ENCODE measurements at regions not wholly inside any gene's neighbourhood (a gene's known extent, or its start where the extent isn't known, plus 50 kb on each side); places are given as distances from the start of the nearest gene placed in this dataset.

GRCh38 chr5:128644863-128645262 is 106.8 kb upstream of the FBN2 start:
- TF ChIP-seq, protein P1, sequence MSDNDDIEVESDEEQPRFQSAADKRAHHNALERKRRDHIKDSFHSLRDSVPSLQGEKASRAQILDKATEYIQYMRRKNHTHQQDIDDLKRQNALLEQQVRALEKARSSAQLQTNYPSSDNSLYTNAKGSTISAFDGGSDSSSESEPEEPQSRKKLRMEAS (IDR thresholded peaks at IDR 0.05; ENCODE audit: low read depth, low read length) = no peak
- no peak for TF ChIP-seq POLR2A (IDR thresholded peaks at IDR 0.05; ENCODE audit: extremely low read depth, insufficient read length)
- no peak for TF ChIP-seq CTCF (IDR thresholded peaks at IDR 0.05; ENCODE audit: low read depth, low read length)
- no peak for TF ChIP-seq MYC (IDR thresholded peaks at IDR 0.05; ENCODE audit: low read depth, low read length)
- no peak overlapping the region for H3K4me3 ChIP-seq (ENCODE audit: low read depth, low read length)
- no peak for DNase-seq (ENCODE audit: low read depth)

- DNase-seq (ENCODE audit: low read depth) = no peak
These were observed 107.5 kb upstream of the FBN2 start for GRCh38 chr5:128645581-128645980.

DNA sequence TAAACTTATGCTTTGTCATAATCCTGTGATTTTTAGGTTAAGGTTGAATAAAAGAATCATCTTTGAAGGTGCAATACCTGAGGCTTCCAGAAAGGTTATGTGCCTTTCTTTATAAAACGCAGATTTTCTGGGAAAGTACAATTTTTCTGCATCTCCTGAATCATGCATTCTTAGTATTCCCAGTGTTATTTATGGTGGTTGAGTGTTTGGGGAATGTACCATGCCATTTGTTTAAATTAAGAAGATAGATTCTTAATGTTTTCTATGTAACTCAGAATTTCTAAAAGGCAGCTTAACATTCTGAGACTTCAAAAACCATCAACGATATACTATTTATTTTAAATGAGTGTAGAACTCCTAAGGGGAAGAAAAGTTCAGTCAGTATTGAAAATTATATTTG is 108.1 kb upstream of the FBN2 start:
- TF ChIP-seq, protein P1 (IDR thresholded peaks at IDR 0.05; ENCODE audit: low read depth, low read length) = no peak
- TF ChIP-seq CTCF (IDR thresholded peaks at IDR 0.05; ENCODE audit: low read depth, low read length) (no peak), MYC (IDR thresholded peaks at IDR 0.05; ENCODE audit: low read depth, low read length) (no peak), POLR2A (IDR thresholded peaks at IDR 0.05; ENCODE audit: extremely low read depth, insufficient read length) (no peak)
- no peak overlapping the region for H3K4me3 ChIP-seq (ENCODE audit: low read depth, low read length)
- no peak for DNase-seq (ENCODE audit: low read depth)

More at GRCh38 chr5:128645581-128645980, 107.5 kb upstream of the FBN2 start:
- H3K4me3 ChIP-seq (ENCODE audit: low read depth, low read length) = no peak overlapping the region
- TF ChIP-seq, protein P1 (IDR thresholded peaks at IDR 0.05; ENCODE audit: low read depth, low read length) = no peak
- TF ChIP-seq POLR2A (IDR thresholded peaks at IDR 0.05; ENCODE audit: extremely low read depth, insufficient read length) (no peak), MYC (IDR thresholded peaks at IDR 0.05; ENCODE audit: low read depth, low read length) (no peak), CTCF (IDR thresholded peaks at IDR 0.05; ENCODE audit: low read depth, low read length) (no peak)

GRCh38 chr5:128649192-128649591 is 111.1 kb upstream of the FBN2 start:
- no peak for DNase-seq (ENCODE audit: low read depth)
- TF ChIP-seq POLR2A (IDR thresholded peaks at IDR 0.05; ENCODE audit: extremely low read depth, insufficient read length) = no peak
- TF ChIP-seq, protein P1 (IDR thresholded peaks at IDR 0.05; ENCODE audit: low read depth, low read length) = no peak
- no peak for TF ChIP-seq CTCF (IDR thresholded peaks at IDR 0.05; ENCODE audit: low read depth, low read length)
- TF ChIP-seq MYC (IDR thresholded peaks at IDR 0.05; ENCODE audit: low read depth, low read length) = no peak
- H3K4me3 ChIP-seq (ENCODE audit: low read depth, low read length) = no peak overlapping the region

DNA sequence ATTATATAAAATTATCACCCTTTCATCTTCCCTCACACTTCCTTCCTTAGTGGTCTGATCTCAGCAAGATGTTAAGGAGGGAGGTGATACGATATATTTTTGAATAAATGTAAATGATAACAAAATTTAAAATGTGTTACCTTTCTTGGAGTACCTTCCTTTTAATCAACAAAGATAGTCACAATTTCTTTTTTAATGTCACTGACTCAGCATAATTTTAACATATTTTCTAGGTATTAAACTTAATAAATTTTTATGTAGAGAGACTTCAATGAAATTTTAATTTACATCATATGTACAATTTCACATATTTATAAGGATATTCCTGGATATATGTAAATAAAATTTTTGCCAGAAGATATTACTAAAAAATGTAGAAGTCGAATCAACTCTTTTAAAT is 125.0 kb upstream of the FBN2 start:
- no peak for DNase-seq (ENCODE audit: low read depth)
- TF ChIP-seq, protein P1 (IDR thresholded peaks at IDR 0.05; ENCODE audit: low read depth, low read length) = no peak
- TF ChIP-seq MYC (IDR thresholded peaks at IDR 0.05; ENCODE audit: low read depth, low read length) (no peak), POLR2A (IDR thresholded peaks at IDR 0.05; ENCODE audit: extremely low read depth, insufficient read length) (no peak), CTCF (IDR thresholded peaks at IDR 0.05; ENCODE audit: low read depth, low read length) (no peak)
- H3K4me3 ChIP-seq (ENCODE audit: low read depth, low read length) = no peak overlapping the region
